Nephron progenitor cell (in vitro differentiated cells): ENCODE measurements at regions not wholly inside any gene's neighbourhood (a gene's known extent, or its start where the extent isn't known, plus 50 kb on each side); places are given as distances from the start of the nearest gene placed in this dataset.

Experiments used
- DNase-seq: peaks from one replicate; pipeline ENCODE4 v3.0.0; 2021
- H3K27ac Mint-ChIP-seq: 2 replicates; pipeline ENCODE4 v1.8.0; 2021; ENCODE audit warnings: mild to moderate bottlenecking, moderate library complexity, mixed read lengths
- H3K27me3 Mint-ChIP-seq: 2 replicates; pipeline ENCODE4 v1.8.0; 2021; ENCODE audit warnings: mild to moderate bottlenecking, low read depth, mixed read lengths; ENCODE audit not compliant: poor library complexity
- H3K36me3 Mint-ChIP-seq: 2 replicates; pipeline ENCODE4 v1.8.0; 2021; ENCODE audit warnings: low read depth, mixed read lengths
- H3K4me1 Mint-ChIP-seq: 2 replicates; pipeline ENCODE4 v1.8.0; 2021; ENCODE audit warnings: mixed read lengths
- H3K4me3 Mint-ChIP-seq: 2 replicates; pipeline ENCODE4 v1.8.0; 2021; ENCODE audit warnings: mild to moderate bottlenecking, moderate library complexity, mixed read lengths
- H3K9me3 Mint-ChIP-seq: 2 replicates; pipeline ENCODE4 v1.8.0; 2021; ENCODE audit warnings: mild to moderate bottlenecking, moderate library complexity, mixed read lengths
- CTCF ChIP-seq: fragments of 200-600 bp; sonication (generic); IDR thresholded peaks from 2 replicates; pipeline ENCODE4 v1.5.0; 2021; ENCODE audit warnings: antibody characterized with exemption

DNA sequence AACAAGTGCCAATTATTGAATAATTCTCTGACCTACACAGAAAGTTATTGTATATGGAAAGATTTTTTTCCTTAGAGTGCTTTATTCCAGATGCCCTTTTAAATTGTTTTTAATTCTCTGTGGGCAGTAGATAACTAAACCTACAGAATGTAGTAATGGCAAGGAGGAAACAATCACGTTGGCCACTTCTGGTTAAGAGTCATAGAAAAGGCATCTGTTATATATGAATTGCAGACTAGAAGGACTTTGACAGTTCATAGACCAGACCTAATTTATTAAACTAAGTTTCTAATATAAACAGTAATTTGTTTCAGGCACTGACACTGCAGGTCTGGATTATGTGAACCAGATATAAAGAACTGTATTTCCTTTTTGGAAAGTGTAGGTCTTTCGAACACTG is 607.5 kb downstream of the PLCL1 start:
- no peak overlapping the region for H3K27ac Mint-ChIP-seq
- DNase-seq: no peak
- no peaks in the 10 kb centered on the region for H3K4me1 Mint-ChIP-seq
- H3K27me3 Mint-ChIP-seq: peaks cover 2% of the 10 kb centered on the region
- H3K36me3 Mint-ChIP-seq: no peaks in the 10 kb centered on the region
- no peak for TF ChIP-seq CTCF
- H3K4me3 Mint-ChIP-seq: no peak overlapping the region
- H3K9me3 Mint-ChIP-seq: no peaks in the 10 kb centered on the region

DNA sequence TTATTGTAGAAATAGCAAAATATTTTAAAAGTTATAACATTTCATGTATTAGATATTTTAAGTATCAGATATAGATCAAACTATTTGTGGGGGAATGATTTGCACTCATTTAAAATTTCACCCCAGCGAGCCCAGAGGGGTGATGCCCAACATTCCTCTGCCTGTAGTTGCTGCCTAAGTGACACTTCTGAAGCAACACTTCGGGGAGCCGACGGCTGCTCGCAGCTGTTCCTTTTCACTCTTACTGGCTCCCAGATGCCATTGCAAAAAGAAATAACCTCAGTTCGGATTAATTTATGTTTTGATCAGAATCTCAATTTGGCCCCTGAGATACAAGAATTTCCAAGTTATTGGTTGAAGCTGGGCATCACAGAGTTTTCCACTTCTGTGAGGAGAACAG is 603.8 kb downstream of the PLCL1 start:
- H3K36me3 Mint-ChIP-seq: no peaks in the 10 kb centered on the region
- H3K4me1 Mint-ChIP-seq: no peaks in the 10 kb centered on the region
- H3K9me3 Mint-ChIP-seq: no peaks in the 10 kb centered on the region
- peaks cover 2% of the 10 kb centered on the region for H3K27me3 Mint-ChIP-seq
- H3K4me3 Mint-ChIP-seq: no peak overlapping the region
- no peak for DNase-seq
- H3K27ac Mint-ChIP-seq: no peak overlapping the region
- TF ChIP-seq CTCF: no peak

- H3K36me3 Mint-ChIP-seq: no peaks in the 10 kb centered on the region
- H3K4me1 Mint-ChIP-seq: no peaks in the 10 kb centered on the region
- H3K4me3 Mint-ChIP-seq: no peak overlapping the region
- no peaks in the 10 kb centered on the region for H3K9me3 Mint-ChIP-seq
- no peak overlapping the region for H3K27ac Mint-ChIP-seq
- TF ChIP-seq CTCF: no peak
- peaks cover 2% of the 10 kb centered on the region for H3K27me3 Mint-ChIP-seq
- DNase-seq: no peak
Observed at GRCh38 chr2:198405311-198405710, 600.9 kb downstream of the PLCL1 start.

DNA sequence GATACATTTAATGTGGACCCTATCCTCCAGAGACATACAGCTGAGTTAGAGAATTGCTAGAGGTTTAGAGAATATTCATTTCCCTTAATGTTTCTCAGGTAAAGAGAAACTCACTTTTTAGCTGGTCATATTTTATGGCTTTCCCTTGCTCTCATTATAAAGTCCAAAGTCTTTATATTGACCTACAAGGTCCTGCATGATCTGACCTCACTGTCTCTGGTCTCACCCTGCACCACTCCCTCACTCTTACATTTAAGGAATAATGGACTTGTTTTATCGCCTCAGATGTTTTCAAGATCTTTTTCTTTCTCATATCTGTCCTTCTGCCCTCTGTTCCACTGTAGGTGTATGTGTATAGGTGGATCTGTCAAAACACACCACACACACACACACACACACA is 597.3 kb downstream of the PLCL1 start:
- H3K4me1 Mint-ChIP-seq: no peaks in the 10 kb centered on the region
- H3K9me3 Mint-ChIP-seq: no peaks in the 10 kb centered on the region
- no peaks in the 10 kb centered on the region for H3K27me3 Mint-ChIP-seq
- DNase-seq: no peak
- H3K27ac Mint-ChIP-seq: no peak overlapping the region
- no peak overlapping the region for H3K4me3 Mint-ChIP-seq
- no peaks in the 10 kb centered on the region for H3K36me3 Mint-ChIP-seq
- TF ChIP-seq CTCF: no peak

DNA sequence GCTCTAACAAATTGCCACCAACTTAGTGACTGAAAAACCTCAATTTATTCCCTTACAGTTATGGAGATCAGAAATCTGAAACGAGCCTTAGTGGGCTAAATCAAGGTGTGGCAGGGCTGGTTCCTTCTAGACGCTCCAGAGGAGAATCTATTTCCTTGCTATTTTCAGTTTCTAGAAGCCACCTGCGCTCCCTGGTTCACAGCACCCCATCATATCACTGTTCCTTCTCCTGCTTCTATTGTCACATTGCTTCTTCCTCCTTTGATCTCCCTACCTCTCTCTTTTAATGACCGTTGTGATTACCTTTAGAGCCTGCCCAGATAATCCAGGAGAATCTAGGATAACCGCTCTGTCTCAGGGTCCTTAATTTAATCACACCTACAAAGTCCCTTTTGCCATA is 596.6 kb downstream of the PLCL1 start:
- no peak for TF ChIP-seq CTCF
- Mint-ChIP-seq H3K27me3 (peaks cover 1% of the 10 kb centered on the region), H3K4me3 (no peak overlapping the region), H3K36me3 (no peaks in the 10 kb centered on the region), H3K27ac (no peak overlapping the region), H3K9me3 (no peaks in the 10 kb centered on the region), H3K4me1 (no peaks in the 10 kb centered on the region)
- DNase-seq: no peak

DNA sequence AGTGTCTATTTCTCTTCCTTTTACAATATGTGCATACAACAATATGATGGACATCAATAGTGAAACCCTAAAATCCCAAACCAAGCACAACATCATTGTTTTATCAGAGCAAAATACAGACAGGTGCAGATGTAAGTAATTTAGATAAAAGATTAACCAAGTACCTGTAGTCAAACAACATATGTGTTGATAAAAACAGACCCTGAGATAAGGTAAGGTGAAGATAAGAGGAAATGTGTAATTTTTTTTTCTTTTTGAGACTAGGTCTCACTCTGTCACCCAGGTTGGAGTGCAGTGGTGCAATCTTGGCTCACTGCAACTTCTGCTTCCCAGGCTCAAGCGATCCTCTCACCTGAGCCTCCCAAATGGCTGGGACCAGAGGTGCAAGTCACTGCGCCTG is 589.8 kb downstream of the PLCL1 start:
- H3K36me3 Mint-ChIP-seq: no peaks in the 10 kb centered on the region
- no peak overlapping the region for H3K4me3 Mint-ChIP-seq
- no peak overlapping the region for H3K27ac Mint-ChIP-seq

More for the DNA sequence above, 589.8 kb downstream of the PLCL1 start:
- Mint-ChIP-seq H3K4me1 (peaks cover 8% of the 10 kb centered on the region), H3K9me3 (no peaks in the 10 kb centered on the region), H3K27me3 (peaks cover 5% of the 10 kb centered on the region)
- DNase-seq: no peak
- no peak for TF ChIP-seq CTCF
